ENCODE measurements at regions not wholly inside any gene's neighbourhood (a gene's known extent, or its start where the extent isn't known, plus 50 kb on each side); places are given as distances from the start of the nearest gene placed in this dataset.

DNA sequence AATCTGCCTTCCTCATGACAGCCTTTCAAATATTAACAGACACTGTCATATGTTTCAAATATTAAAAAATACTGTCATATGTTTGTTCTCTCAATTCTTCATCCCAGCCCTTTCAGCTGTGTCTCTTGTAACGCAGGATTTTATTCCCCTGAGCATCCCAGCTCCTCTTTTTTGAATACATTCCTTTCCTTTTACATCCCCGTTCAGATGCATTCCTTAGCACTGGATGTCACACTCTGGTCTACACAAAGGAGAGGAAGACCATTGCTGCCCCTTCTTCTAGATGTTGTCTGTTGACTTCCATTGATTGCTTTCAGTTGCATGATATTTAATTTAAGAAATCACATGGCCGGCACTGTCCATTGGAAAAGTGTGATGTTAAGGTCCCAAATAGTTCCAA, 117.4 kb upstream of the PAXBP1 start:
- H3K27me3 ChIP-seq (replicated peaks; ENCODE audit: insufficient read depth, low read depth, low read length, poor library complexity) = peaks cover 30% of the 10 kb centered on the region
- no peak overlapping the region for H3K4me3 ChIP-seq (ENCODE audit: low read depth, low read length, poor library complexity, severe bottlenecking)
- no peaks in the 10 kb centered on the region for H3K4me1 ChIP-seq (ENCODE audit: insufficient read depth, low read length, poor library complexity, severe bottlenecking)
- ChIA-PET POLR2A (ENCODE audit: low non-redundant PET) (no interaction called here), CTCF (no interaction called here)
- TF ChIP-seq, protein P1, sequence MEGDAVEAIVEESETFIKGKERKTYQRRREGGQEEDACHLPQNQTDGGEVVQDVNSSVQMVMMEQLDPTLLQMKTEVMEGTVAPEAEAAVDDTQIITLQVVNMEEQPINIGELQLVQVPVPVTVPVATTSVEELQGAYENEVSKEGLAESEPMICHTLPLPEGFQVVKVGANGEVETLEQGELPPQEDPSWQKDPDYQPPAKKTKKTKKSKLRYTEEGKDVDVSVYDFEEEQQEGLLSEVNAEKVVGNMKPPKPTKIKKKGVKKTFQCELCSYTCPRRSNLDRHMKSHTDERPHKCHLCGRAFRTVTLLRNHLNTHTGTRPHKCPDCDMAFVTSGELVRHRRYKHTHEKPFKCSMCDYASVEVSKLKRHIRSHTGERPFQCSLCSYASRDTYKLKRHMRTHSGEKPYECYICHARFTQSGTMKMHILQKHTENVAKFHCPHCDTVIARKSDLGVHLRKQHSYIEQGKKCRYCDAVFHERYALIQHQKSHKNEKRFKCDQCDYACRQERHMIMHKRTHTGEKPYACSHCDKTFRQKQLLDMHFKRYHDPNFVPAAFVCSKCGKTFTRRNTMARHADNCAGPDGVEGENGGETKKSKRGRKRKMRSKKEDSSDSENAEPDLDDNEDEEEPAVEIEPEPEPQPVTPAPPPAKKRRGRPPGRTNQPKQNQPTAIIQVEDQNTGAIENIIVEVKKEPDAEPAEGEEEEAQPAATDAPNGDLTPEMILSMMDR (conservative IDR thresholded peaks at IDR 0.05; ENCODE audit: low read depth, low read length) = no peak
- TF ChIP-seq EZH2 (IDR thresholded peaks at IDR 0.05; ENCODE audit: borderline replicate concordance, low read depth, low read length, poor library complexity, severe bottlenecking) = no peak
- intact Hi-C loops (cut with micrococcal nuclease; ENCODE audit: unreplicated experiment) = no loop called here
- no peak overlapping the region for H3K27ac ChIP-seq (ENCODE audit: low read depth, low read length, poor library complexity, severe bottlenecking)
- no TSS peak for BruUV-seq (replicated peaks)
- no peaks in the 10 kb centered on the region for H3K36me3 ChIP-seq (ENCODE audit: insufficient read depth, low read length, poor library complexity, severe bottlenecking)
- DNase-seq (ENCODE audit: low spot score) = no peak
- no peaks in the 10 kb centered on the region for H3K9me3 ChIP-seq (ENCODE audit: low read depth, low read length, poor library complexity, severe bottlenecking)

DNA sequence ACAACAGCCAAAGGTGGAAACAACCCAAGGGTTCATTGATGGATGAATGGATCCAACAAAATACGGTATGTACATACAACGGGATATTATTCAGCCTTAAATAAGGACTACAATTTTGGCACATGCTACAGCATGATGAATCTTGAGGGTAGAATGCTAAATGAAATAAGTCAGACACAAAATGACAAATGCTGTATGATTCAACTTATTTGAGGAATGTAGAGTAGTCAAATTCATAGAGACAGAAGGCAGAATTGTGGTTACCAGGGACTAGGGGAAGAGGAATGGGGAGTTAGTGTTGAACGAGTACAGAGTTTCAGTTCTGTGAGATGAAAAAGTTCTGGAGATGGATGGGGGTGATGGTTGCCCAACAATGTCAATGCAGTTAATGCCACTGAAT, 118.0 kb upstream of the PAXBP1 start:
- Histone ChIP-seq H3K4me3 (ENCODE audit: low read depth, low read length, poor library complexity, severe bottlenecking) (no peak overlapping the region), H3K4me1 (ENCODE audit: insufficient read depth, low read length, poor library complexity, severe bottlenecking) (no peaks in the 10 kb centered on the region), H3K27ac (ENCODE audit: low read depth, low read length, poor library complexity, severe bottlenecking) (no peak overlapping the region), H3K27me3 (replicated peaks; ENCODE audit: insufficient read depth, low read depth, low read length, poor library complexity) (peaks cover 30% of the 10 kb centered on the region), H3K9me3 (ENCODE audit: low read depth, low read length, poor library complexity, severe bottlenecking) (no peaks in the 10 kb centered on the region), H3K36me3 (ENCODE audit: insufficient read depth, low read length, poor library complexity, severe bottlenecking) (no peaks in the 10 kb centered on the region)
- ChIA-PET POLR2A (ENCODE audit: low non-redundant PET) (no interaction called here), CTCF (no interaction called here)
- DNase-seq (ENCODE audit: low spot score) = no peak
- intact Hi-C loops (cut with micrococcal nuclease; ENCODE audit: unreplicated experiment) = no loop called here
- TF ChIP-seq EZH2 (IDR thresholded peaks at IDR 0.05; ENCODE audit: borderline replicate concordance, low read depth, low read length, poor library complexity, severe bottlenecking) = no peak
- TF ChIP-seq, protein P1 (conservative IDR thresholded peaks at IDR 0.05; ENCODE audit: low read depth, low read length) = no peak
- BruUV-seq (replicated peaks) = no TSS peak

DNA sequence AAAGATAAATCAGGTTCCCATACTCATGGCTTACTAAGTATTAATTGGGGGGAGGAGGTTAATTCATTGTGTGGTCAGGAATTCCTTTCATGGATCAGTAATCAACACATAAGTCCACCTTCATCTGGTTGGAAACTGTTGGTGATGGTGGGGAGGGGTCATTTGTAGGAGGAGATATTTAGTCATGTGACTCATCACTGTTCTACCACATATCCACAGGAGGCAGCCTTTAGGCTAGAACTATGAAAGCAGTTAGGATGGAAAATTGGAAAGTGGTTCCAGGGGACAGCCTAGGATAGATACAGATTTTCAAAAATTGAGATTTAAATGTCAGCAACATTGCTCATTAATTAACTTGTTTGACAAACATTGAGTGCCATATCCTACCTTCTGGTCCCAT, 122.8 kb upstream of the PAXBP1 start:
- POLR2A ChIA-PET (ENCODE audit: low non-redundant PET) = no interaction called here
- DNase-seq (ENCODE audit: low spot score) = no peak
- intact Hi-C loops (cut with micrococcal nuclease; ENCODE audit: unreplicated experiment) = no loop called here
- H3K4me3 ChIP-seq (ENCODE audit: low read depth, low read length, poor library complexity, severe bottlenecking) = no peak overlapping the region
- H3K27ac ChIP-seq (ENCODE audit: low read depth, low read length, poor library complexity, severe bottlenecking) = no peak overlapping the region
- BruUV-seq (replicated peaks) = no TSS peak
- TF ChIP-seq EZH2 (IDR thresholded peaks at IDR 0.05; ENCODE audit: borderline replicate concordance, low read depth, low read length, poor library complexity, severe bottlenecking) = no peak
- TF ChIP-seq, protein P1 (conservative IDR thresholded peaks at IDR 0.05; ENCODE audit: low read depth, low read length) = no peak
- no peaks in the 10 kb centered on the region for H3K36me3 ChIP-seq (ENCODE audit: insufficient read depth, low read length, poor library complexity, severe bottlenecking)
- peaks cover 45% of the 10 kb centered on the region for H3K27me3 ChIP-seq (replicated peaks; ENCODE audit: insufficient read depth, low read depth, low read length, poor library complexity)
- no peaks in the 10 kb centered on the region for H3K4me1 ChIP-seq (ENCODE audit: insufficient read depth, low read length, poor library complexity, severe bottlenecking)
- H3K9me3 ChIP-seq (ENCODE audit: low read depth, low read length, poor library complexity, severe bottlenecking) = no peaks in the 10 kb centered on the region
- CTCF ChIA-PET = no interaction called here

Data from A673 (cell line).